HepG2 (cell line): ENCODE measurements at regions not wholly inside any gene's neighbourhood (a gene's known extent, or its start where the extent isn't known, plus 50 kb on each side); places are given as distances from the start of the nearest gene placed in this dataset.

Experiments
- AHDC1 ChIP-seq: sonication (generic); formaldehyde crosslinking; IDR thresholded peaks from 2 replicates; pipeline ENCODE4 v1.5.1; 2020; ENCODE audit warnings: mild to moderate bottlenecking, missing genetic modification reagents, borderline replicate concordance
- GATAD2A ChIP-seq: IDR thresholded peaks from 2 replicates; pipeline ENCODE4 v1.6.1; 2016
- IRF1 ChIP-seq: sonication (generic); formaldehyde crosslinking; IDR thresholded peaks from 2 replicates; pipeline ENCODE4 v1.4.0; 2020; ENCODE audit warnings: low read depth, mild to moderate bottlenecking, missing genetic modification reagents
- MAFK ChIP-seq, 2 experiments: IDR thresholded peaks in 1 of 2; conservative IDR thresholded peaks in 1 of 2; 2 replicates each; pipeline ENCODE4 v1.6.1; 2011; ENCODE audit warnings: improper control_type of control experiment in 2 of 2, low read length in 2 of 2
- NFIC ChIP-seq: IDR thresholded peaks from 2 replicates; pipeline ENCODE4 v1.6.1; 2012; ENCODE audit warnings: mild to moderate bottlenecking, low read length, inconsistent platforms
- PHF21A ChIP-seq: sonication (generic); formaldehyde crosslinking; IDR thresholded peaks from 2 replicates; pipeline ENCODE4 v1.5.0; 2020; ENCODE audit warnings: mild to moderate bottlenecking, missing genetic modification reagents
- REPIN1 ChIP-seq: sonication (generic); formaldehyde crosslinking; IDR thresholded peaks from 2 replicates; pipeline ENCODE4 v1.8.0; 2022; ENCODE audit warnings: missing genetic modification reagents, low read depth, mild to moderate bottlenecking, borderline replicate concordance
- SOX13 ChIP-seq, 3 experiments: fragments of 450-650 bp in 1 of 3; sonication (generic) in 1 of 3; formaldehyde crosslinking in 1 of 3; IDR thresholded peaks in 2 of 3; conservative IDR thresholded peaks in 1 of 3; 2 replicates each; pipeline versions ENCODE4 v1.5.0 to v1.6.1; 2016 to 2020; ENCODE audit warnings: antibody characterized with exemption in 1 of 3, mild to moderate bottlenecking in 1 of 3, missing compliant biosample characterization in 1 of 3, missing genetic modification reagents in 1 of 3, moderate library complexity in 1 of 3
- ZEB1 ChIP-seq: IDR thresholded peaks from 2 replicates; pipeline ENCODE4 v1.6.1; 2012; ENCODE audit warnings: mild to moderate bottlenecking, low read depth, inconsistent platforms; ENCODE audit not compliant: insufficient replicate concordance
- ZNF556 ChIP-seq: sonication (generic); formaldehyde crosslinking; IDR thresholded peaks from 2 replicates; pipeline ENCODE4 v1.4.0; 2020; ENCODE audit warnings: mild to moderate bottlenecking, missing genetic modification reagents, borderline replicate concordance
- ZNF607 ChIP-seq: sonication (generic); formaldehyde crosslinking; IDR thresholded peaks from 2 replicates; pipeline ENCODE4 v1.5.1; 2020; ENCODE audit warnings: missing genetic modification reagents, mild to moderate bottlenecking, borderline replicate concordance
- ZNF629 ChIP-seq: sonication (generic); formaldehyde crosslinking; conservative IDR thresholded peaks from 2 replicates; pipeline ENCODE4 v1.5.0; 2020; ENCODE audit warnings: missing genetic modification reagents
- TF ChIP-seq, protein P1 (sequence below): sonication (generic); formaldehyde crosslinking; IDR thresholded peaks from 2 replicates; pipeline ENCODE4 v1.8.0; 2022; ENCODE audit warnings: mild to moderate bottlenecking, missing genetic modification reagents, borderline replicate concordance

DNA sequence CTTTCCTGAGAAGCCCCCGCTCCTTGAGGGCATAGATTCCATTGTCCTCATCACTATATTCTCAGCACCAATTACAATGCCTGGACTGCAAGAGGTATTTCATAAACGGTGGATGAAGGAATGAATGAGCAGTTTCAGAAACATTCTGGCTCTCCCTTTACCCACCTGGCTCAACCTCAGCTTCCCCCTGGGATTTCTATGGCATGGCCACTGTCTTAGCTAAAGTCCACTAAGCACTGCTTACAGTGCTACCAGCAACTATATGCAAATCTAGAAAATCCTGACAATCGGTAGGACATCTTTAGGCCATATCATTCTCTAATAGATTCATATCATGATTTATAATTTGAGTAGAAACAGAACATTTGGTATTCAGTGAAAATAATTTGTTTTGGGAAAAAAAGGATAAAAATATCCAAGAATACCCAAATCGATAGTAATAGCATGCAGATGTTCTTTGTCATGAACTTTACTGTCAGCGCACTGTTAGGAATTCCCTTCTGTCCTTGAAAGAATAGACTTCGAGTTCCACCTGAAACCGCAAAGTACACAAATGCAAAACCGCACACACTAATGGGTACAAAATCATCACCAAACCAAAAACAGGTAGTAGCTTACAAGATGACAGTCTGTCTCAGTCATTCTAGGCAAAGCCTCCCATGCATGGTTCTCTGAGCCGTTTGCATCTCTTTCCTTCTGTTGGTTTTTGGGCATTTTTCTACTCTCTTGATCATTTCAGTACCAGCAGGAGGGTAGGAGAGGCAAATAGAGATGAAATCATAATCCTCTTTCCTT is 303.6 kb upstream of the ID2 start (continued):
- TF ChIP-seq, protein P1, sequence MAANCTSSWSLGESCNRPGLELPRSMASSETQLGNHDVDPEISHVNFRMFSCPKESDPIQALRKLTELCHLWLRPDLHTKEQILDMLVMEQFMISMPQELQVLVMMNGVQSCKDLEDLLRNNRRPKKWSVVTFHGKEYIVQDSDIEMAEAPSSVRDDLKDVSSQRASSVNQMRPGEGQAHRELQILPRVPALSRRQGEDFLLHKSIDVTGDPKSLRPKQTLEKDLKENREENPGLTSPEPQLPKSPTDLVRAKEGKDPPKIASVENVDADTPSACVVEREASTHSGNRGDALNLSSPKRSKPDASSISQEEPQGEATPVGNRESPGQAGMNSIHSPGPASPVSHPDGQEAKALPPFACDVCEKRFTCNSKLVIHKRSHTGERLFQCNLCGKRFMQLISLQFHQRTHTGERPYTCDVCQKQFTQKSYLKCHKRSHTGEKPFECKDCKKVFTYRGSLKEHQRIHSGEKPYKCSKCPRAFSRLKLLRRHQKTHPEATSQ (CRISPR knock-in tag) = peak; percentile 20; the same call in 1 of the 2 replicates
- peak; percentile 33; the same call in 1 of the 2 replicates for TF ChIP-seq PHF21A (CRISPR knock-in tag)
- peak; percentile 61; the same call in 1 of the 2 replicates for TF ChIP-seq NFIC
- TF ChIP-seq ZEB1 = peak; percentile 71
- TF ChIP-seq ZNF556 = peak; percentile 23; the same call in 1 of the 2 replicates
- 0 out of 2 replicates have a peak, but pooled peaks have one; percentile 24 for TF ChIP-seq ZNF607
- TF ChIP-seq ZNF629 = peak; percentile 83
- TF ChIP-seq REPIN1 (CRISPR knock-in tag) = 0 out of 2 replicates have a peak, but pooled peaks have one; percentile 39
- peak; percentile 95 for TF ChIP-seq GATAD2A (CRISPR knock-in tag)
- TF ChIP-seq MAFK (conservative IDR thresholded peaks at IDR 0.05 in 1 of 2, IDR thresholded peaks at IDR 0.05 in 1 of 2; ENCODE audit: low read length in 2 of 2) = no peak
- peak; percentile 74 for TF ChIP-seq AHDC1
- no peak for TF ChIP-seq IRF1 (CRISPR knock-in tag)
- TF ChIP-seq SOX13 (IDR thresholded peaks at IDR 0.05) = peak; percentile 67
- peak in 1 of 2 experiments; percentile 92; a peak in 2 of 4 replicates for TF ChIP-seq SOX13 (CRISPR knock-in tag; conservative IDR thresholded peaks at IDR 0.05 in 1 of 2, IDR thresholded peaks at IDR 0.05 in 1 of 2)
